ENCODE measurements at regions not wholly inside any gene's neighbourhood (a gene's known extent, or its start where the extent isn't known, plus 50 kb on each side); places are given as distances from the start of the nearest gene placed in this dataset.

DNA sequence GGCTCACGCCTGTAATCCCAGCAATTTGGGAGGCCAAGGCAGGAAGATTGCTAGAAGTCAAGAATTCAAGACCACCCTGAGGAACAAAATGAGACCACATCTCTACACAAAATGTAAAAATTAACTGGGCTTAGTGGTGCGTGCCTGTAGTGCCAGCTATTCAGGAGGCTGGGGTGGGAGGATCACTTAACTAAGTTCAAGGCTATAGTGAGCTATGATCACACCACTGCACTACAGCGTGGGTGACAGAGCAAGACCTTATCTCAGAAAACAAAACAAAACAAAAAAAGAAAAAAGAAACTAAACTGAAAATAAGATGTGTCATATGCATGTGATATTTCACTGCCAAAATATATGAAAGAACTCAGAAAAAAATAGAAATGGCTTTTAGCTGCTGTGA, 243.3 kb upstream of the CCDC54 start:
- TF ChIP-seq POLR2A (IDR thresholded peaks at IDR 0.05; ENCODE audit: low read depth, low read length) (no peak), POLR2AphosphoS5 (IDR thresholded peaks at IDR 0.05; ENCODE audit: low read depth, low read length) (no peak)

Data from GM12892 (cell line).